Cardiac muscle cell (in vitro differentiated cells and primary cell): ENCODE measurements at regions not wholly inside any gene's neighbourhood (a gene's known extent, or its start where the extent isn't known, plus 50 kb on each side); places are given as distances from the start of the nearest gene placed in this dataset.

Experiments
- DNase-seq, 2 donors: peaks; one replicate each; pipeline versions ENCODE4 v3.0.0 to v3.0.0-alpha.2; 2010 to 2017; ENCODE audit warnings: low read depth in 1 of 2, low spot score in 1 of 2
- H3K27ac ChIP-seq: fragments of 200-600 bp; sonication (generic); 2 replicates; pipeline ENCODE4 v1.5.1; 2016
- H3K27me3 ChIP-seq: fragments of 200-600 bp; sonication (generic); 2 replicates; pipeline ENCODE4 v1.6.0; 2016; ENCODE audit warnings: control low read depth
- H3K36me3 ChIP-seq: fragments of 200-600 bp; sonication (generic); 2 replicates; pipeline ENCODE4 v1.5.1; 2016; ENCODE audit warnings: control low read depth
- H3K4me1 ChIP-seq: fragments of 200-600 bp; sonication (generic); 2 replicates; pipeline ENCODE4 v1.8.1; 2017; ENCODE audit warnings: low read depth, mild to moderate bottlenecking, mixed run types
- H3K4me3 ChIP-seq: fragments of 200-600 bp; sonication (generic); 2 replicates; pipeline ENCODE4 v1.5.1; 2016; ENCODE audit warnings: mild to moderate bottlenecking
- H3K9me3 ChIP-seq: fragments of 200-600 bp; sonication (generic); 2 replicates; pipeline ENCODE4 v1.5.1; 2017; ENCODE audit warnings: low read depth, mild to moderate bottlenecking, control low read depth
- TF ChIP-seq, protein P1 (sequence below): IDR thresholded peaks from 2 replicates; pipeline ENCODE4 v1.5.1; 2012; ENCODE audit warnings: low read depth, mild to moderate bottlenecking, low read length

DNA sequence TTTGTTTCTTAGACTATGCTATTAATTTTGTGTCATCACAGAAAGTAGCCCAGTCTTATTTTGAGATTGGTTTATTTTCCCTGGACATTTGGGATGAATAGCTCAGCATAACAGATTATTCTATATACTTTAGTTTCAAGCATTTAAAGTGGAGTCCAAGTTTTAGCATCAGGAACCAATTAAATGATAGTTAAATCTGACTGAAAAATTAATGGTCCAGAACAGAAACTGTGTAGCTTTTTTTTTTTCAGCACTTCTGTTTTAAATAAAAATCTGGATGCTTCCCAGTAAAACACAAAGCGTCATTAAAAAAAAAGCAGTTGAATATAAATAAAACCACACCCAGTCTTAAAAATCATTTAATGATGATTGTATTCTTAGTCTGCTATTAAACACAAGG is 59.4 kb upstream of the PITX2 start:
- H3K9me3 ChIP-seq = no peaks in the 10 kb centered on the region
- DNase-seq = no peak
- no peaks in the 10 kb centered on the region for H3K4me1 ChIP-seq
- H3K27ac ChIP-seq = no peak overlapping the region
- no peaks in the 10 kb centered on the region for H3K27me3 ChIP-seq
- no peaks in the 10 kb centered on the region for H3K36me3 ChIP-seq
- no peak overlapping the region for H3K4me3 ChIP-seq
- TF ChIP-seq, protein P1, sequence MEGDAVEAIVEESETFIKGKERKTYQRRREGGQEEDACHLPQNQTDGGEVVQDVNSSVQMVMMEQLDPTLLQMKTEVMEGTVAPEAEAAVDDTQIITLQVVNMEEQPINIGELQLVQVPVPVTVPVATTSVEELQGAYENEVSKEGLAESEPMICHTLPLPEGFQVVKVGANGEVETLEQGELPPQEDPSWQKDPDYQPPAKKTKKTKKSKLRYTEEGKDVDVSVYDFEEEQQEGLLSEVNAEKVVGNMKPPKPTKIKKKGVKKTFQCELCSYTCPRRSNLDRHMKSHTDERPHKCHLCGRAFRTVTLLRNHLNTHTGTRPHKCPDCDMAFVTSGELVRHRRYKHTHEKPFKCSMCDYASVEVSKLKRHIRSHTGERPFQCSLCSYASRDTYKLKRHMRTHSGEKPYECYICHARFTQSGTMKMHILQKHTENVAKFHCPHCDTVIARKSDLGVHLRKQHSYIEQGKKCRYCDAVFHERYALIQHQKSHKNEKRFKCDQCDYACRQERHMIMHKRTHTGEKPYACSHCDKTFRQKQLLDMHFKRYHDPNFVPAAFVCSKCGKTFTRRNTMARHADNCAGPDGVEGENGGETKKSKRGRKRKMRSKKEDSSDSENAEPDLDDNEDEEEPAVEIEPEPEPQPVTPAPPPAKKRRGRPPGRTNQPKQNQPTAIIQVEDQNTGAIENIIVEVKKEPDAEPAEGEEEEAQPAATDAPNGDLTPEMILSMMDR = no peak

DNA sequence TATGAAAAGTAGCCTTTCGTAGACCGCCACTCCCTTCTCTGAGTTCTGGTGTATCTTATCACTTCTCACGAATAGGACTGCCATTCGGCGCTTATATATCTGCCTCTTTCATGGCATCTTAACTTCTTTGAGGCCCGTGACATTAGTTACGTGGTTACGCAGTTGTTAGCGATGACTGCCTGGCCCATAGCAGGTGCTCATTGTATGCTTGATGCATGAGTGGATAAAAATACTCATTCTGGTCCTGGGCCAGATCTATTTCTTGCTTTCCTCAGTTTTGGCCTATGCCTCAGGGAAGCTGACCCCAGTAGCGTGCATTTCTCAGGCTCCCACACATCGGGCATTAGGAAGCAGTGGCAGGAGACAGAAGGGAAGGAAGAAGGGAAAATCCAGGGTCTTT is 60.7 kb upstream of the PITX2 start:
- no peak overlapping the region for H3K27ac ChIP-seq
- H3K27me3 ChIP-seq = no peaks in the 10 kb centered on the region
- no peak overlapping the region for H3K4me3 ChIP-seq
- no peaks in the 10 kb centered on the region for H3K4me1 ChIP-seq
- H3K36me3 ChIP-seq = no peaks in the 10 kb centered on the region
- TF ChIP-seq, protein P1 = no peak
- DNase-seq = no peak
- no peaks in the 10 kb centered on the region for H3K9me3 ChIP-seq

DNA sequence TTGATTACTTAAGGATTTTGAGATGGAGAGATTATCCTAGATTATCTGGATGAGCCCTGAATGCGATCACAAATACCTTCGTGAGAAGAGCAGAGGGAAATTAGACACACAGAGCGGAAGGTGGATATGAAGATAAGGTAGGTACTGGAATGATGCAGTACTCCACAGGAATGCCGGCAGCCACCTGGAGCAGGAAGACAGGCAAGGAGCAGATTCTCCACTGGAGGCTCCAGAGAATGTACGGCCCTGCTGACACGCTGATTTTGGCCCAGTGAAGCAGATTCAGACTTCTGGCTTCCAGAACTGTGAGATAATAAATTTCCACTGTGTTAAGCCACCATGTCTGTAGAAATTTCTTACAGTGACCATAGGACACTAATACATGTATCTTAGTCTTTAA is 79.4 kb upstream of the PITX2 start:
- Histone ChIP-seq H3K27ac (no peak overlapping the region), H3K9me3 (no peaks in the 10 kb centered on the region), H3K4me1 (no peaks in the 10 kb centered on the region), H3K27me3 (no peaks in the 10 kb centered on the region), H3K36me3 (no peaks in the 10 kb centered on the region), H3K4me3 (no peak overlapping the region)
- TF ChIP-seq, protein P1 = no peak
- DNase-seq = no peak

DNA sequence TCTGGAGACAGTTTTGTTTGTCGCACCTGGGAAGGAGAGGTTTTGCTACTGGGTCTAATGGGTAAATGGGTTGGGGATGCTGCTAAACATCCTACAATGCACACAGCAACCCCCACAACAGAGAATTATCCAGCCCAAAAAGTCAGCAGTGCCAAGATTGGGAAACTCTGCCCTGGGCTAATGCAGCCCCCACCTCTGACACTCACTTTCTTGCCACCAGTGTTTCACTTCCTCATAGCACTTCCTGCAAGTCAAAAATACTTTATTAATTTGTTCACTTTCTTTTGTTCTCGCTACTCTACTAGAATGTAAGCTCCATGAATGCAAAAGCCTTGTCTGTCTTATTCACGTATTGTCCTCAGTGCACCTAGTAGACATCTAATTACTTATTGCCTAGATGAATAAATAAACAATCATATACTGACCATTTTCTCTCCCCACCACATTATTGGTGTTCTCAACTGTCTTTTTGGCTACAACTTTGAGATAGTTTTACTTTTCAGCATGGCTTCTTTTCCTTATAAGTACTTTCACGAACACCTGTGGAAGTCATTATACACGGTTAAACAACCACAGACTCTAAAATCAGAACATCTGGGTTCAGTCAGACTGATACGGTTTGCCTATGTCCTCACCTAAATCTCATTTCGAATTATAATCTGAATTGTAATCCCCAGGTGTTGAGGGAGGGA is 82.0 kb upstream of the PITX2 start:
- TF ChIP-seq, protein P1 = no peak
- no peak overlapping the region for H3K27ac ChIP-seq
- no peak overlapping the region for H3K4me3 ChIP-seq
- no peak for DNase-seq
- no peaks in the 10 kb centered on the region for H3K4me1 ChIP-seq
- no peaks in the 10 kb centered on the region for H3K27me3 ChIP-seq
- H3K9me3 ChIP-seq = no peaks in the 10 kb centered on the region
- no peaks in the 10 kb centered on the region for H3K36me3 ChIP-seq

DNA sequence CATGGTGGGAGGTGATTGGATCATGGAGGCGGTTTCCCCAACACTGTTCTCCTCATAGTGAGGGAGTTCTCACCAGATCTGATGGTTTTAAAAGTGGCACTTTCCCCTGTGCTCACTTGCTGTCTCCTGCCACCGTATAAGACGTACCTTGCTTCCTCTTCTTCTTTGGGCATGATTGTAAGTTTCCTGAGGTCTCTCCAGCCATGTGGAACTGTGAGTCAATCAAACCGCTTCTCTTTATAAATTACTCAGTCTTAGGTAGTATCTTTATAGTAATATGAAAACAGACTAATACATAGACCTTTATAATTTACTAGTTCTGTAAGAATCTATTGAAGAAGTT is 82.5 kb upstream of the PITX2 start:
- Histone ChIP-seq H3K4me3 (no peak overlapping the region), H3K27ac (no peak overlapping the region), H3K36me3 (no peaks in the 10 kb centered on the region), H3K4me1 (no peaks in the 10 kb centered on the region), H3K9me3 (no peaks in the 10 kb centered on the region), H3K27me3 (no peaks in the 10 kb centered on the region)
- TF ChIP-seq, protein P1 = no peak
- no peak for DNase-seq
